ENCODE measurements at regions not wholly inside any gene's neighbourhood (a gene's known extent, or its start where the extent isn't known, plus 50 kb on each side); places are given as distances from the start of the nearest gene placed in this dataset.

DNA sequence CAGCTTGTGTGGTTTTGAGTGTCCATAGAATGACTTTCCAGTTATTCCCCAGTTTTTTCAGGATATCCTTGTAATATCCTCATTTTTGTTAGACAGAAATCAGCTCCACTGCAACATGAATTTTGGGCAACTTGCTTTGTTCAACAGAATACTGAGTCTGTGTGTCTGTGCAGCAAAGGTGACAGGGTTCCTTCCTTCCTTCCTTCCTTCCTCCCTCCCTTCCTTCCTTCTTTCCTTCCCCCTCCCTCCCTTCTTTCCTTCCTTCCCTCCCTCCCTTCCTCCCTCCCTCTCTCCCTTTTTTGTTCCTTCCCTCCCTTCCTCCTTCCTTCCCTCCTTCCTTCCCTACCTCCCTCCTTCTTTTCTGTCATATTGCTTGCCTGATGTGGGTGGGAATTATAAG lies 496.5 kb downstream of the EPM2A start:
- TF ChIP-seq POLR2A (IDR thresholded peaks at IDR 0.05) (no peak), CTCF (IDR thresholded peaks at IDR 0.05) (no peak)

Data from Peyer's patch (tissue), 4 donors.